ENCODE measurements at regions not wholly inside any gene's neighbourhood (a gene's known extent, or its start where the extent isn't known, plus 50 kb on each side); places are given as distances from the start of the nearest gene placed in this dataset.

- in situ Hi-C loops (cut with MboI; ENCODE audit: low sequenced_read_pairs, unreplicated experiment), result no loop called here
- TF ChIP-seq CTCF (IDR thresholded peaks at IDR 0.05; ENCODE audit: borderline replicate concordance, control extremely low read depth, extremely low read depth, insufficient read depth, missing control alignments), result no peak
- no peak for DNase-seq (ENCODE audit: low spot score)
Observed at GRCh38 chr3:66778777-66779176, 219.3 kb upstream of the KBTBD8 start.

- TF ChIP-seq CTCF (IDR thresholded peaks at IDR 0.05; ENCODE audit: borderline replicate concordance, control extremely low read depth, extremely low read depth, insufficient read depth, missing control alignments), result no peak
- in situ Hi-C loops (cut with MboI; ENCODE audit: low sequenced_read_pairs, unreplicated experiment), result no loop called here
- DNase-seq (ENCODE audit: low spot score), result no peak
Observed at GRCh38 chr3:66785191-66785909, 212.8 kb upstream of the KBTBD8 start.

- no peak for DNase-seq (ENCODE audit: low spot score)
- no peak for TF ChIP-seq CTCF (IDR thresholded peaks at IDR 0.05; ENCODE audit: borderline replicate concordance, control extremely low read depth, extremely low read depth, insufficient read depth, missing control alignments)
- in situ Hi-C loops (cut with MboI; ENCODE audit: low sequenced_read_pairs, unreplicated experiment), result no loop called here
Observed at GRCh38 chr3:66789580-66790237, 208.4 kb upstream of the KBTBD8 start.

- DNase-seq (ENCODE audit: low spot score), result no peak
Observed at GRCh38 chr3:66792086-66792485, 206.0 kb upstream of the KBTBD8 start.

GRCh38 chr3:66795365-66795764, 202.7 kb upstream of the KBTBD8 start:
- in situ Hi-C loops (cut with MboI; ENCODE audit: low sequenced_read_pairs, unreplicated experiment), result no loop called here
- DNase-seq (ENCODE audit: low spot score), result no peak
- no peak for TF ChIP-seq CTCF (IDR thresholded peaks at IDR 0.05; ENCODE audit: borderline replicate concordance, control extremely low read depth, extremely low read depth, insufficient read depth, missing control alignments)

More at GRCh38 chr3:66792086-66792485, 206.0 kb upstream of the KBTBD8 start:
- TF ChIP-seq CTCF (IDR thresholded peaks at IDR 0.05; ENCODE audit: borderline replicate concordance, control extremely low read depth, extremely low read depth, insufficient read depth, missing control alignments), result no peak
- in situ Hi-C loops (cut with MboI; ENCODE audit: low sequenced_read_pairs, unreplicated experiment), result no loop called here

GRCh38 chr3:66796343-66796742, 201.8 kb upstream of the KBTBD8 start:
- in situ Hi-C loops (cut with MboI; ENCODE audit: low sequenced_read_pairs, unreplicated experiment), result no loop called here
- no peak for DNase-seq (ENCODE audit: low spot score)
- no peak for TF ChIP-seq CTCF (IDR thresholded peaks at IDR 0.05; ENCODE audit: borderline replicate concordance, control extremely low read depth, extremely low read depth, insufficient read depth, missing control alignments)

All from GM13976 (cell line).